H1 (cell line): ENCODE measurements at regions not wholly inside any gene's neighbourhood (a gene's known extent, or its start where the extent isn't known, plus 50 kb on each side); places are given as distances from the start of the nearest gene placed in this dataset.

ENCODE experiments used
- CTCF ChIA-PET: fragments of 300-600 bp; sonication (Branson Sonifier 250); formaldehyde crosslinking; loops from one replicate; lab custom pipeline; 2021; ENCODE audit not compliant: partially characterized antibody; lab: Charles Lee
- POLR2A ChIA-PET: fragments of 300-600 bp; sonication (Branson Sonifier 250); formaldehyde crosslinking; loops from one replicate; lab custom pipeline; 2021; ENCODE audit warnings: inconsistent platforms; ENCODE audit not compliant: partially characterized antibody; lab: Charles Lee
- DNase-seq, 2 experiments: peaks; one replicate each; pipeline versions ENCODE4 v3.0.0 to v3.0.0-alpha.2; 2010 to 2022; ENCODE audit warnings: low spot score in 2 of 2, low read depth in 1 of 2, mixed read lengths in 1 of 2
- FAIRE-seq: peaks from 2 replicates; lab custom pipeline; 2011; peaks lifted over from hg19 to GRCh38; lab: Jason Lieb, UNC
- H2AFZ ChIP-seq: 2 replicates; pipeline ENCODE4 v1.8.1; 2012; ENCODE audit warnings: low read length, inconsistent platforms
- H2AK5ac ChIP-seq: 2 replicates; pipeline ENCODE4 v1.6.1; 2013; ENCODE audit warnings: low read depth, low read length
- H2BK120ac ChIP-seq: replicated peaks from 2 replicates; pipeline ENCODE3; 2013; ENCODE audit warnings: low read depth, low read length, inconsistent platforms
- H2BK12ac ChIP-seq: 2 replicates; pipeline ENCODE4 v1.6.1; 2013; ENCODE audit warnings: low read depth, low read length
- H2BK15ac ChIP-seq: 2 replicates; pipeline ENCODE4 v1.6.1; 2013; ENCODE audit warnings: low read length
- H2BK20ac ChIP-seq: 2 replicates; pipeline ENCODE4 v1.6.1; 2013; ENCODE audit warnings: low read length
- H2BK5ac ChIP-seq: 2 replicates; pipeline ENCODE4 v1.6.1; 2013; ENCODE audit warnings: low read depth, low read length
- H3K14ac ChIP-seq: 2 replicates; pipeline ENCODE4 v1.6.1; 2013; ENCODE audit warnings: inconsistent platforms; ENCODE audit not compliant: insufficient read length
- H3K18ac ChIP-seq: 2 replicates; pipeline ENCODE4 v1.6.1; 2013; ENCODE audit warnings: low read length; ENCODE audit errors: extremely low read depth
- H3K23ac ChIP-seq: 2 replicates; pipeline ENCODE4 v1.6.1; 2013; ENCODE audit warnings: inconsistent platforms; ENCODE audit not compliant: insufficient read length
- H3K23me2 ChIP-seq: 2 replicates; pipeline ENCODE4 v1.6.1; 2013; ENCODE audit warnings: low read depth, low read length
- H3K27ac ChIP-seq: 2 replicates; pipeline ENCODE4 v1.6.1; 2011; ENCODE audit warnings: low read depth, low read length, inconsistent platforms
- H3K27me3 ChIP-seq, 4 experiments: replicated peaks in 1 of 4; 1 replicate in 1 of 4; 2 replicates in 3 of 4; pipeline versions ENCODE4 v1.6.1 to v1.8.1; 2011 to 2013; ENCODE audit warnings: low read length in 3 of 4, mild to moderate bottlenecking in 3 of 4, inconsistent platforms in 2 of 4, mixed read lengths in 2 of 4, moderate library complexity in 1 of 4; ENCODE audit not compliant: control insufficient read depth in 3 of 4, insufficient read depth in 3 of 4; ENCODE audit errors: extremely low read depth in 1 of 4
- H3K36me3 ChIP-seq, 4 experiments: 2 replicates each; pipeline versions ENCODE4 v1.6.1 to v1.8.1; 2011 to 2013; ENCODE audit warnings: mild to moderate bottlenecking in 4 of 4, low read length in 3 of 4, moderate library complexity in 2 of 4, control low read depth in 1 of 4, inconsistent platforms in 1 of 4; ENCODE audit not compliant: insufficient read depth in 4 of 4, control insufficient read depth in 2 of 4
- H3K4ac ChIP-seq: replicated peaks from 2 replicates; pipeline ENCODE3; 2013; ENCODE audit warnings: low read length, low read depth, mixed read lengths, inconsistent platforms; ENCODE audit not compliant: insufficient read length
- H3K4me1 ChIP-seq, 4 experiments: replicated peaks in 1 of 4; 1 replicate in 1 of 4; 2 replicates in 3 of 4; pipeline versions ENCODE4 v1.6.1 to v1.8.1; 2011 to 2013; ENCODE audit warnings: low read length in 3 of 4, inconsistent platforms in 2 of 4, mixed read lengths in 1 of 4; ENCODE audit not compliant: insufficient read depth in 4 of 4, control insufficient read depth in 3 of 4
- H3K4me2 ChIP-seq, 2 experiments: 2 replicates each; pipeline versions ENCODE4 v1.6.1 to v1.8.1; 2011 to 2013; ENCODE audit warnings: low read depth in 2 of 2, low read length in 2 of 2, control low read depth in 1 of 2, inconsistent platforms in 1 of 2, mild to moderate bottlenecking in 1 of 2; ENCODE audit not compliant: insufficient read depth in 1 of 2
- H3K4me3 ChIP-seq, 4 experiments: fragments of 200-600, 300-600 bp in 1 of 4; sonication (generic), shearing (Covaris generic), sonication (Bioruptor Twin) in 1 of 4; 2 replicates each; pipeline versions ENCODE4 v1.5.1 to v1.8.1; 2011 to 2016; ENCODE audit warnings: low read length in 4 of 4, low read depth in 3 of 4, control low read depth in 2 of 4, inconsistent platforms in 2 of 4, mild to moderate bottlenecking in 2 of 4, mixed read lengths in 1 of 4, moderate library complexity in 1 of 4; ENCODE audit not compliant: insufficient read depth in 2 of 4; ENCODE audit errors: extremely low read depth in 1 of 4
- H3K56ac ChIP-seq: replicated peaks from 2 replicates; pipeline ENCODE3; 2013; ENCODE audit warnings: low read depth, mild to moderate bottlenecking, mixed read lengths, low read length, inconsistent platforms; ENCODE audit not compliant: insufficient read length
- H3K79me1 ChIP-seq: 2 replicates; pipeline ENCODE4 v1.6.1; 2013; ENCODE audit warnings: low read depth, low read length, control low read depth
- H3K79me2 ChIP-seq, 2 experiments: 2 replicates each; pipeline versions ENCODE4 v1.6.1 to v1.8.1; 2012 to 2013; ENCODE audit warnings: low read length in 2 of 2, mild to moderate bottlenecking in 2 of 2, inconsistent platforms in 1 of 2; ENCODE audit not compliant: insufficient read depth in 2 of 2, control insufficient read depth in 1 of 2
- H3K9ac ChIP-seq, 4 experiments: replicated peaks in 1 of 4; 1 replicate in 1 of 4; 2 replicates in 3 of 4; pipeline versions ENCODE4 v1.6.1 to v1.8.1; 2011 to 2013; ENCODE audit warnings: low read depth in 3 of 4, low read length in 3 of 4, control low read depth in 2 of 4, mild to moderate bottlenecking in 2 of 4, moderate library complexity in 2 of 4, inconsistent platforms in 1 of 4; ENCODE audit errors: extremely low read depth in 1 of 4
- H3K9me3 ChIP-seq, 2 experiments: 2 replicates each; pipeline versions ENCODE4 v1.6.1 to v1.8.1; 2012 to 2013; ENCODE audit warnings: mild to moderate bottlenecking in 2 of 2, moderate library complexity in 2 of 2, control low read depth in 1 of 2, inconsistent platforms in 1 of 2, low read depth in 1 of 2, low read length in 1 of 2, mixed read lengths in 1 of 2; ENCODE audit not compliant: insufficient read depth in 2 of 2
- H4K20me1 ChIP-seq, 2 experiments: replicated peaks in 1 of 2; 2 replicates each; pipeline versions ENCODE3 to v1.8.1; 2011 to 2013; ENCODE audit warnings: inconsistent platforms in 2 of 2, low read length in 2 of 2, mild to moderate bottlenecking in 1 of 2; ENCODE audit not compliant: insufficient read depth in 2 of 2, control insufficient read depth in 1 of 2
- H4K5ac ChIP-seq: 2 replicates; pipeline ENCODE4 v1.6.1; 2013; ENCODE audit warnings: low read length, low read depth, mixed read lengths, inconsistent platforms; ENCODE audit not compliant: insufficient read length
- H4K8ac ChIP-seq: 2 replicates; pipeline ENCODE4 v1.8.0; 2013; ENCODE audit warnings: mild to moderate bottlenecking, moderate library complexity, low read length, inconsistent platforms; ENCODE audit not compliant: insufficient read depth; ENCODE audit errors: extremely low read depth
- H4K91ac ChIP-seq: replicated peaks from 2 replicates; pipeline ENCODE3; 2013; ENCODE audit warnings: low read length, mixed read lengths, inconsistent platforms; ENCODE audit not compliant: insufficient read length
- E2F6 ChIP-seq: IDR thresholded peaks from 2 replicates; pipeline ENCODE4 v1.6.1; 2012; ENCODE audit warnings: inconsistent platforms
- EP300 ChIP-seq, 2 experiments: IDR thresholded peaks; 1 replicate in 1 of 2; 2 replicates in 1 of 2; pipeline ENCODE4 v1.6.1; 2011 to 2012; ENCODE audit warnings: low read depth in 2 of 2, low read length in 2 of 2, mild to moderate bottlenecking in 2 of 2, borderline replicate concordance in 1 of 2, inconsistent platforms in 1 of 2, moderate library complexity in 1 of 2
- WGBS, 2 experiments: shearing (Covaris generic) in 1 of 2; methylation state at CpG; one replicate each; pipeline versions ENCODE4 v1.1.6 to v1.1.7; 2013 to 2015; ENCODE audit warnings: low lambda C conversion rate in 2 of 2, mixed read lengths in 2 of 2, inconsistent platforms in 1 of 2, low coverage in 1 of 2, missing lambda C conversion rate in 1 of 2; ENCODE audit not compliant: insufficient replicate concordance in 2 of 2, insufficient coverage in 1 of 2, insufficient read length in 1 of 2; ENCODE audit errors: extremely low coverage in 1 of 2, missing lambda C conversion rate in 1 of 2; 5-methylcytosine and 5-hydroxymethylcytosine counted together

DNA sequence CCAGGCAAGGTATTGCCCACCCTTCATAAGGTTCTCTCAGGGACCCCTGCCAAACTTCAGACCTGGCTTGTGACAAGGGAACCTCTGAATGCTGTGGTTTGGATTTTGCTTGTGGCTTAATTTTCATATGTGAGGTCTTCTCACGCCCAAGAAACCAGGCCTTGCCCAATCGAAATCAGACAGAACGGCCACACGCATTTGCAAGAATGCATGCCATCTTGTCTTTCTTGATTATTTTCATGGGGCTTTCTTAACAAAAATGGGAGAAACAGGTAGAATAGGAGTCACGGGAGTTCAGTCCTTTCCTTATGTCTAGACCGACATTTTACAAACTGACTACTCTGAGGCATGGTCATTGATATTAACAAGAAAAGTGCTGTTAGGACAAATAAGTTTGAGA is 170.2 kb upstream of the PAPPA start:
- no peak overlapping the region for H3K4me3 ChIP-seq
- H3K23ac ChIP-seq: no peak overlapping the region
- H2BK12ac ChIP-seq: no peak overlapping the region
- H2BK20ac ChIP-seq: no peak overlapping the region
- no peaks in the 10 kb centered on the region for H3K9me3 ChIP-seq
- CTCF ChIA-PET: no interaction called here
- H3K14ac ChIP-seq: no peak overlapping the region
- no peaks in the 10 kb centered on the region for H3K79me1 ChIP-seq
- H2BK5ac ChIP-seq: no peak overlapping the region
- H3K4ac ChIP-seq: no peak overlapping the region
- H2BK120ac ChIP-seq: no peak overlapping the region
- no peak overlapping the region for H2BK15ac ChIP-seq
- no peak overlapping the region for H4K8ac ChIP-seq
- TF ChIP-seq EP300 (IDR thresholded peaks at IDR 0.05; ENCODE audit: borderline replicate concordance in 1 of 2, low read depth in 2 of 2, low read length in 2 of 2): no peak
- no peak for TF ChIP-seq E2F6
- FAIRE-seq (no peak), DNase-seq (no peak)
- H3K56ac ChIP-seq: no peak overlapping the region
- no peaks in the 10 kb centered on the region for H3K79me2 ChIP-seq
- H3K18ac ChIP-seq: no peak overlapping the region
- POLR2A ChIA-PET: no interaction called here
- H3K9ac ChIP-seq: no peak overlapping the region
- H3K36me3 ChIP-seq: no peaks in the 10 kb centered on the region
- no peak overlapping the region for H4K91ac ChIP-seq
- no peak overlapping the region for H3K4me2 ChIP-seq
- 89% methylated on average over 6 of the region's 6 CpGs; no CpG with 5 or more reads in 1 of the 2 experiments for WGBS, 2 experiments
- no peaks in the 10 kb centered on the region for H3K23me2 ChIP-seq
- no peaks in the 10 kb centered on the region for H3K4me1 ChIP-seq
- H4K5ac ChIP-seq: no peak overlapping the region
- no peak overlapping the region for H3K27ac ChIP-seq
- H2AFZ ChIP-seq: no peak overlapping the region
- no peak overlapping the region for H2AK5ac ChIP-seq
- no peaks in the 10 kb centered on the region for H3K27me3 ChIP-seq
- no peaks in the 10 kb centered on the region for H4K20me1 ChIP-seq
